NT2/D1 (cell line): ENCODE measurements at regions not wholly inside any gene's neighbourhood (a gene's known extent, or its start where the extent isn't known, plus 50 kb on each side); places are given as distances from the start of the nearest gene placed in this dataset.

Experiments
- DNase-seq: peaks from one replicate; pipeline ENCODE4 v3.0.0-alpha.2; 2011; ENCODE audit warnings: low read depth, low spot score
- H3K27me3 ChIP-seq: 2 replicates; pipeline ENCODE4 v1.6.0; 2011; ENCODE audit warnings: mild to moderate bottlenecking; ENCODE audit not compliant: insufficient read length, insufficient read depth
- H3K36me3 ChIP-seq: 2 replicates; pipeline ENCODE4 v1.6.1; 2011; ENCODE audit warnings: mild to moderate bottlenecking, low read length, mixed read lengths; ENCODE audit not compliant: insufficient read depth, insufficient read length
- H3K4me1 ChIP-seq: 2 replicates; pipeline ENCODE4 v1.5.1; 2011; ENCODE audit not compliant: insufficient read depth, insufficient read length
- H3K4me3 ChIP-seq: 2 replicates; pipeline ENCODE4 v1.5.1; 2011; ENCODE audit warnings: low read depth; ENCODE audit not compliant: insufficient read length
- H3K9ac ChIP-seq: 2 replicates; pipeline ENCODE4 v1.6.0; 2011; ENCODE audit warnings: low read depth; ENCODE audit not compliant: insufficient read length
- H3K9me3 ChIP-seq: 2 replicates; pipeline ENCODE4 v1.5.1; 2011; ENCODE audit warnings: mild to moderate bottlenecking, low read length; ENCODE audit not compliant: insufficient read depth
- SUZ12 ChIP-seq: IDR thresholded peaks from 2 replicates; pipeline ENCODE4 v1.6.1; 2011; ENCODE audit not compliant: insufficient read length, insufficient read depth; ENCODE audit errors: extremely low read depth
- YY1 ChIP-seq: IDR thresholded peaks from 2 replicates; pipeline ENCODE4 v1.6.1; 2011; ENCODE audit not compliant: insufficient read length, insufficient read depth
- ZNF274 ChIP-seq: IDR thresholded peaks from 2 replicates; pipeline ENCODE4 v1.6.1; 2011; ENCODE audit warnings: mild to moderate bottlenecking, low read depth, low read length

DNA sequence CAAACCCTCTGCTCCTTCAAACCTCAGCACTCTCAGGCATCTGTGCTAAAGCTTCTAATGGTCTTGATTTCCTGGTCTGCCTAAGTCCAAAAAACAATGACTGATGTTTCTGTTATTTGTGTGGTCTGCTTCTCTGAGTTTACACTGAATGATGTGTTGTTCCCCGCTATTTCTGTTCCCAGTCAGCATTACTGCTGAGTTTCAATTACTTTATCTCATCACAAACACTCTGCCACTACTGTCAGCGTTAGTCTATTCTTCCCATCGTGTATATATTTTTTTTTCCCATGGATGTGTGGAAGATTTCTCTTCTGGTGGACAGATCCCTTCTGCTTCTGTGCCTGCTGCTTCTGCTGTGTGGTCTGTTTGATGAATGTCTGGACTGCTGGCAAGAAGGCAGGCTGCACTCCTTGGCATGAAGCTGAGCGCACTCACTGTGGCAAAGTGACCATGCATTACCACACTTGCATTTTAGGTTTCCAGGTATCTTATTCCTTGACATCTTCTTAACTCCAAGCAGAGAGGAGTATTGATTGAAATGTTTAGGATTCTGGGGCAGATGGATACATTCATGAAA is 106.9 kb upstream of the PAQR3 start:
- Histone ChIP-seq H3K9ac (no peak overlapping the region), H3K27me3 (no peaks in the 10 kb centered on the region), H3K4me1 (no peaks in the 10 kb centered on the region), H3K4me3 (no peak overlapping the region), H3K9me3 (no peaks in the 10 kb centered on the region), H3K36me3 (no peaks in the 10 kb centered on the region)
- no peak for DNase-seq
- TF ChIP-seq SUZ12 (no peak), YY1 (no peak), ZNF274 (no peak)

- H3K27me3 ChIP-seq = no peaks in the 10 kb centered on the region
- H3K9ac ChIP-seq = no peak overlapping the region
- no peak for DNase-seq
- H3K9me3 ChIP-seq = no peaks in the 10 kb centered on the region
- H3K4me3 ChIP-seq = no peak overlapping the region
- no peaks in the 10 kb centered on the region for H3K36me3 ChIP-seq
- no peaks in the 10 kb centered on the region for H3K4me1 ChIP-seq
- no peak for TF ChIP-seq SUZ12
- TF ChIP-seq ZNF274 = no peak
Observed at GRCh38 chr4:79044141-79044659, 105.0 kb upstream of the PAQR3 start.

- H3K4me3 ChIP-seq = no peak overlapping the region
- no peaks in the 10 kb centered on the region for H3K9me3 ChIP-seq
- TF ChIP-seq YY1 = no peak
- TF ChIP-seq ZNF274 = no peak
- no peak for TF ChIP-seq SUZ12
- no peak for DNase-seq
- H3K4me1 ChIP-seq = no peaks in the 10 kb centered on the region
- no peaks in the 10 kb centered on the region for H3K27me3 ChIP-seq
- no peak overlapping the region for H3K9ac ChIP-seq
- H3K36me3 ChIP-seq = no peaks in the 10 kb centered on the region
Observed at GRCh38 chr4:79043138-79043537, 103.9 kb upstream of the PAQR3 start.

DNA sequence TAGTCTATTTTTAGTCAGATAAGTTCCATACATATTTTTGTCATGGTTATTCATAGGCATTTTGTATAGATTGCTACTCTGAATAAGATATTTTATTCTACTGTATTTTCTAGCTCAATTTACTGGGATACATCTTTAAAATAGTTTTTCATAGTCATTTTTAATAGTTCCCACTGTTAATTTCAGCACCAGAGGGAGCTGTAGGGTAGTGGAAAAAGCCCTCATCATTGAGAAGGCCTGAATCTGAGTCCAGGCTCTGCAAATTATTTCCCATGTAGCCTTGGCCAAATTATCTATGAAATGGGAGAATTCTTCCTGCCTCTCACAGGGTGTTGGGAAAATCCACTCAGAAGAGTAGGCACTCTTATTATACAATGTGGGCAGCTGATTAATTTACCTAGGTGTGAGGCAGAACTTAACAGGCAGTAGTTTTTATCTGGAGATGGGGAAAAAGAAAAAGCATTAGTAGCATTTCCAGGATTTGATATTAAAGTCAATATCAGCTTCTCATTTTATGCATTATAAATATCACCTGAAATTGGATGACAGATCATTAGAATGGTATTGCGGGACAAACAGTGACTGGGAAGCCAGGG is 102.9 kb upstream of the PAQR3 start:
- H3K9me3 ChIP-seq = no peaks in the 10 kb centered on the region
- no peaks in the 10 kb centered on the region for H3K27me3 ChIP-seq
- no peak for DNase-seq
- no peak overlapping the region for H3K9ac ChIP-seq
- TF ChIP-seq YY1 (no peak), SUZ12 (no peak), ZNF274 (no peak)
- no peaks in the 10 kb centered on the region for H3K4me1 ChIP-seq
- H3K4me3 ChIP-seq = no peak overlapping the region
- H3K36me3 ChIP-seq = no peaks in the 10 kb centered on the region

- DNase-seq = no peak
- H3K27me3 ChIP-seq = no peaks in the 10 kb centered on the region
- TF ChIP-seq YY1 (no peak), ZNF274 (no peak), SUZ12 (no peak)
- no peaks in the 10 kb centered on the region for H3K4me1 ChIP-seq
- no peaks in the 10 kb centered on the region for H3K9me3 ChIP-seq
- H3K9ac ChIP-seq = no peak overlapping the region
- H3K4me3 ChIP-seq = no peak overlapping the region
- no peaks in the 10 kb centered on the region for H3K36me3 ChIP-seq
Observed at GRCh38 chr4:79034544-79034943, 95.3 kb upstream of the PAQR3 start.

GRCh38 chr4:79030973-79031372 is 91.7 kb upstream of the PAQR3 start:
- no peaks in the 10 kb centered on the region for H3K4me1 ChIP-seq
- TF ChIP-seq YY1 (no peak), ZNF274 (no peak), SUZ12 (no peak)
- H3K4me3 ChIP-seq = no peak overlapping the region
- H3K9ac ChIP-seq = no peak overlapping the region
- DNase-seq = no peak
- H3K27me3 ChIP-seq = no peaks in the 10 kb centered on the region
- no peaks in the 10 kb centered on the region for H3K36me3 ChIP-seq
- H3K9me3 ChIP-seq = no peaks in the 10 kb centered on the region

- DNase-seq = no peak
- Histone ChIP-seq H3K36me3 (no peaks in the 10 kb centered on the region), H3K4me3 (no peak overlapping the region), H3K9me3 (no peaks in the 10 kb centered on the region), H3K9ac (no peak overlapping the region), H3K27me3 (no peaks in the 10 kb centered on the region), H3K4me1 (no peaks in the 10 kb centered on the region)
- no peak for TF ChIP-seq YY1
- no peak for TF ChIP-seq SUZ12
- TF ChIP-seq ZNF274 = no peak
Observed at GRCh38 chr4:79027656-79028055, 88.4 kb upstream of the PAQR3 start.
